ENCODE measurements at regions not wholly inside any gene's neighbourhood (a gene's known extent, or its start where the extent isn't known, plus 50 kb on each side); places are given as distances from the start of the nearest gene placed in this dataset.

DNA sequence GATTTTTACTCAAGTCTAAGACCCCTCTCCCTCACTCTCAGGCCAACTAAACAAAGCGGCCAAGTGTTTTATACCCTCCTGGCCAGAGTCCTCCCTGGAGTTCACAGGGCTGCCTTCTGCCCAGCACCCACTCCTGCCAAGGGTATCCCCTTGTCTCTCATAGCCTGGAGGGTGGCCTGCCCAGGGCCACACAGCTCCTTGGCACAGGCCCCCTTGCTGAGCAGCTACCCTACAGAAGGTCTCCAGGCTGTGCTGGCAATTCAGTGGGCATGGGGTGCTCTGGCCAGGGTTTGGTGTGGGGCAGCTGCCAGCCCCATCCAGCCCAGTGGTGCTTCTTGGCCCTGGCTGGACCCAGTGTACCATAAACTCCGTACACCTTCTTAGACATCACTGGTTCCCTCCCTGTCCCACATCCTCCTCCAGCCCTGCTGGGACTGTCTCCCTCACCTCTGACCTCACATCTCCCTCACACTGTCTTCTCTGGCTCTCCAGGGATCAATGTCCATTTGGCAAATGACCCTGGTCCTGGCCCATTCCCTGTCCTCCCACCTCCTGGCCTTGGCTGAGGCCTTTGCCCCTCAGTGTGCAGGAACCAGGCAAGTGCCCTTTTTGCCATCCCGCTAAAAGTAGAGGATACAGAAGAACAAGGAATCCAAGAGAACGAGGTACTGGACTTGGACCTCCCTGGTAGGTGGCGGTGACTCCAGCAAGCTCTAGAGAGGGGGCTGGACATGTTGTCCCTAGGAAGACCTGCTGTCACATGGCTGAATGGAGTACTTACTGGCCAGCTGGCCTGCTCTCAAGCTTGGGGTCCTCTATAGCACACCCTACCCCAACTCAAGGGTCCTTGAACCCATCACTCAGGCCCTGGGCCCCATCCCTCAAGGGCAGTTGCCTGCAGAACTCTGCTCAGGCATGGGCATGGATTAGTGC, 50.0 kb upstream of the TRPM1 start:
- no peak for DNase-seq

DNA sequence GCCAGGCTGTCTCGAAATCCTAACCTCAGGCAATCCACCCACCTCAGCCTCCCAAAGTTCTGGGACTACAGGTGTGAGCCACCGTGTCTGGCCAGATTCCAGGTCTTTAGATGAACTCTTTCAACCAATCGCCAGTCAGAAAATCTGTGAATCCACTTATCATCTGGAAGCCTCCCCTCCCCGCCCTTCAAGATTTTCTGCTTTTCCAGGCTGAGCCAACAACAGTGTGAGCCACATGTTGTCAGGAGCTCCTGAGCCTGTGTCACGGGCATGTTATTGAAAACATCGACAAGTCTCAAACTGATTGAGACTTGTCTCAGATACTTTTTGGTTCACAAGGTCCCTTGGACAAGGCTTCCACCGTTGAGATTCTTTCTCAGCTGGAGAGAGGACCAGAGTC, 52.0 kb upstream of the TRPM1 start:
- no peak for DNase-seq

DNA sequence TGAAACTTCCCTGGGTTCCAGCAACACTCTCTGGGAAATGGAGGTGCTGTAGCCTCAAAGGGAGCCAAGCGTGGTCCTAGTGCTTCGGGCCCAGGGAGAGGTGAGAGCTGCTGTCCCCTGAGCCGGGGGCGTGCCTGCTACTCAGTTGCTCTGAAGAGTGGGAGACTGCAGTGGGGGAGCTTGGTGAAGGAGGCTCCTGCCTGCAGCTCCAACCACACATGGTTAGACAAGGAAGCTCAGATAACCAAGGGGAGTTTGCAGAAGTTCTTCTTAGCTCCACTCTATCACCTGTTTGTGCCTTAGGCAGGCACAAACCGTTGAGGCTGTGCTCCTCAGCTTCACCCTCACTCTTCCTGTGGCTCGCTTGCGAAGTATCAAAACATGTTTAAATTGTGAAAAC, 53.6 kb upstream of the TRPM1 start:
- DNase-seq: no peak

DNA sequence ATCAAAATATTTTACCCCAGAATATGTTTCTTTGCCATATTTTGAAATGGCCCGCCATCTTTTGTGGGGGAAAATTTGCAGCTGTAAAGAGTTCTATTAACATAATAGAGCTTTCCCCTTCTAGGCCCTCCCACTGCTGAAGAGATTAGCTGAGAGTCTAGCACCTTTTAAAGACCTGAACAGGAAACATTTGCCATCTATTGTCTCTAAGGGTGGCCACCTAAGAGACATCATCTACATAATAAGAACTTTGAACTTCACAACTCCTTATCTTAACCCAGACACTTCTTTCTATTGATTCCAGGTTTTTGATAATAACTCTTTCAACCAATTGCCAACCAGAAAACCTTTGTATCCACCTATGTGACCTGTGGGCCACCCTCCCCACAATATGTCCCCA, 54.7 kb upstream of the TRPM1 start:
- no peak for DNase-seq

DNA sequence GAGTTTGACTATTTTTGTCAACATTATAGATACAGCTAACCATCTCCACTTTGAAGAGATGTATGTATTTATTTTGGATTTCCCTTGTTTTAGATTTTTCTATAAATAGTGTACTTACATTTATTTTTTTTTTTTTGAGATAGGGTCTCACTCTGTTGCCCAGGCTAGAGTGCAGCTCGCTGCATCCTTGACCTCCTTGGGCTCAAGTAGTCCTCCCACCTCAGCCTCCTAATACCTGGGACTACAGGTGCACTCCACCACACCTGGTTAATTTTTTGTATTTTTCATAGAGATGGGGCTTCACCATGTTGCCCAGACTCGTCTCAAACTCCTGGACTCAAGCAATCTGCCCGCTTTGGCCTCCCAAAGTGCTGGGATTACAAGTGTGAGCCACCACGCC, 55.3 kb upstream of the TRPM1 start:
- no peak for DNase-seq

DNA sequence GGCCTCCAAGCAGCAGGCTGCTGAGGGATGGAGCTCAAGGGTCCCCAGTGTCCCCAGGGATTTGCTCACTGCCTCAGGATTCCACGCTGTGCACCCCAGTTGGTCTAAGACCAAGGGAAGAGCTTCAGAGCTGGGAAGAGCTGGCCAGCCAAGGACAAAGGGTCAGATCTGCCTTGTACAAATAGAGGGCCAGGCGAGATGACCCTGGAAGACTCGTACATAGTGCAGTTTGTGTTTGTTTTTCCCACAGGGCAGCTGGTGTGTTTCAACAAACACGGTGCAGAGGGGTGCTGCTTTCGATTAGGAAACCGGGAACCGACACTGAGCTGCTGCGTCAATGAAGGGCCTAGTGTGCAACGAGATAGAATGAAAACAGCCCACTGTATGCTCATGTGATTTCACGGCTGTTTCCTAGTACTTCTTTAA, 56.1 kb upstream of the TRPM1 start:
- DNase-seq: no peak

DNA sequence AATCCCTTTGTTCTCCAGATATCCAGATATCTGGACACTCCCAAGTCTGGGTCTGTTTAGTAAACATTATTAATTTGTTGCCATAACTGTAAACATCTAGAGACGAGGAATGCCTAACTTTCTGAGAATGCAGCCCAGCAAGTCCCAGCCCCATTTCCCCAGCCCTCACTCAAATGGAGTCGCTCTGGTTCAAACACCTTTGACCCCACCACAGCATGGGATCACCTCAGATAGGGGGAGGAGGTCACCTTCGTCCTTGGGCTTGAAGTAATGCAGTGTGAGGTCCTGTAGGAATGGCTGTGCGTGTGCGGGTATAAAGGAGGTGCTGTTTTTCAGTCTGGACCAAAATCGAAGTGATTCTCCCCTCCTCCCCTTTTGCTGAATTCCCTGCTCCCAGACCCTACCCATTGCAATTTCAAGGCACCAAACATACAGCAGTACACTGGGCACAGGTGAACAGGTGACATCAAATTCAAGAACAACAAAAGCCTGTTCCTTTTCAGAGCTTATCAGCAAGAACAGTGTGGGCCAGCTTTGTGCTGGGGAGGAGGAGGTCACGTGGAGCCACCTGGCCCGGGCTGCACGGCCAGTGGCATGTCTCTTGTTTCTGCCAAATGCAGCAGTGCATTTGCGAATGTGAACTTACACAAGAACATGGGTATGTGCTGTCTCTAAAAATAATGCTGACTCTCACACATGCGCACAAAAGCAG, 57.5 kb upstream of the TRPM1 start:
- no peak for DNase-seq

DNA sequence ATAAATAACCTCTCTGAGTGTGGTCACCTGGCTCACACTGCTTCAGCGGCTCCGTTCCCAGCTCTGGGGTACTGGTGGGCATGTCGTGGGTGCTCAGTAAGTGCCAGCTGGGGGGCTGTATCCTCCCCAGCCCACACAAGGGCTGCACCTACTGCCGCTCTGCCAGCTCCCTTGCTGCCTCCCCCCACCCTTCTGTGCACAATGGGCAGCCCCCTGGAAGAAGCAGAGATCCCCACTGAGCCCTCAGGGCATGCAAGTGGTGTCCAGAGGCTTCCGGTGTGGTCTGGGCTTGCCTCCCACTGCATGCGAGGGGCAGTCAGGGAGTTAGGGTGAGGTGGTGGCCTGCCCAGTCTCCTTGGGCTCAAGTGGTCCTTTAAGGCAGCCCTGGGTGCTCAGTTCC, 58.3 kb upstream of the TRPM1 start:
- no peak for DNase-seq

DNA sequence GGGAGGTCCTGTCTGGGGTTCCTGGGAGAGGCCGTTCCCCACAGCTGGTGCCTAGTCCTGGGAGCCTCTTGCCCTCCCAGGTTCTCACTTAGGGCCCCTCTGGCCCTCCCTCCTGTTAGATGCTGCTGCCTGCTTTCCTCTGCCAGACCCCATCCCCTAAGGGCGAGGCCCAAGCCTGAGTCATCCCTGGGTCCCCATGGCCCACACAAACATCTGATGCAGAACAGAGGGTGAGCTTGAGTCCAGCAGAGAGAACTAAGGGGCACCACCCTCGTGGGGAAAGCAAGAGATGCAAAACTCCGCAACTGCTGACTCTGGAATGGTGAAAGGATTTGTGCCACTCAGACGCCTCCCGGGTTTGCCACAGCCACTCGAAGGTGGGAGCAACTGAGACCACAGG, 58.8 kb upstream of the TRPM1 start:
- DNase-seq: no peak

DNA sequence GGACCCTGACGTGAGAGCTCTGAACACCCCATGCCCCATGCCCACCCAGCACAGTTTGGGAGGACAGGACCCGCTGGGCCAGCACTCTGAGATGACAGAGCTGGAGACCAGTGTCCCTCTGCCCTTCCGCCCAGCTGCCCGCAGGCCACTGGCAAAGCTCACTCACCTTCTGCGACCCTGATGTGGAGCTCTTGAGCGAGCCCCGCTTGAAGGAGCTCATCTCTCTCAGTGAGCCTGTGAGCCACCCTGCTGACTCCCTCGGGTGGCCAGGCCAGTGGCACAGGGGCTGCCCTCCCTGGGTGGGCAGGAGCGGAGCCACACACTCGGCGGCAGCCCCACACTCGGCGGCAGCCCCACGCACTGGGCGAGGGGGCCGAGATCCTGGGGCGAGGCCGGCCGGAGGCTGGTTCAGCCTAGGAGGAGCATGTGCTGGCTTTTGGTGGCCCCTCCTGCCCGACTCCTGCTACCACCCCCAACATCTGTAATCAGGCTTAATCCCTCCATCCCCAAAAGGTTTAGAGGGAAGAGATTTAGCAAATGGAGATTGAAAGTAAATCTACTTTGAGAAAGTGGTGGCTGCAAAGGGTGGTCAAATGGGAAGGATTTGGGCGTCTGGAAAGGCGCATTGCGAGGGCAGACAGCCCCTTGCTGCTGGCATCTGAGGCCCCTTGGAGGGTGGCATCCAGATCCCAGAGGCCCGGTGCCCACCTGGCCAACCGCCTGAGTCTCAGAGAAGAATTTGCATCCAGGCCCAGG, 59.4 kb upstream of the TRPM1 start:
- no peak for DNase-seq

DNA sequence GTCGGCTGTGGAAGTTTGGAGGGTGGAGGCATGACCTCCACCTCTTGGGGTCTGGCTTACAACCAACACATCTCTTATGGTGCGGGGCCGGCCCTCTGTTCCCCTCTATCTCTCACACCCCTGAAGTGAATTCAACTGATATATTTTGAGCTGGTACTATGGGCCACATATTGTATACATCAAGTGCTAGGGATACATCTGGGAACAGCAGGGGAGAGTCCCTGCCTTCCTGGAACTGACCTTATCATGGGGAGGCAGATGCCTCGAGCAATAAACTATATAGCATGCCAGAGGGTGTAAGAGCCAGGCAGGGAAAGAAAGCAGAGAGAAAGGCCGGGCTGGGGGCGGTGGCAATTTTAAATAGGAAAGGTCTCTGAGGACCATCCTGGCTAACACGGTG, 60.4 kb upstream of the TRPM1 start:
- no peak for DNase-seq

DNA sequence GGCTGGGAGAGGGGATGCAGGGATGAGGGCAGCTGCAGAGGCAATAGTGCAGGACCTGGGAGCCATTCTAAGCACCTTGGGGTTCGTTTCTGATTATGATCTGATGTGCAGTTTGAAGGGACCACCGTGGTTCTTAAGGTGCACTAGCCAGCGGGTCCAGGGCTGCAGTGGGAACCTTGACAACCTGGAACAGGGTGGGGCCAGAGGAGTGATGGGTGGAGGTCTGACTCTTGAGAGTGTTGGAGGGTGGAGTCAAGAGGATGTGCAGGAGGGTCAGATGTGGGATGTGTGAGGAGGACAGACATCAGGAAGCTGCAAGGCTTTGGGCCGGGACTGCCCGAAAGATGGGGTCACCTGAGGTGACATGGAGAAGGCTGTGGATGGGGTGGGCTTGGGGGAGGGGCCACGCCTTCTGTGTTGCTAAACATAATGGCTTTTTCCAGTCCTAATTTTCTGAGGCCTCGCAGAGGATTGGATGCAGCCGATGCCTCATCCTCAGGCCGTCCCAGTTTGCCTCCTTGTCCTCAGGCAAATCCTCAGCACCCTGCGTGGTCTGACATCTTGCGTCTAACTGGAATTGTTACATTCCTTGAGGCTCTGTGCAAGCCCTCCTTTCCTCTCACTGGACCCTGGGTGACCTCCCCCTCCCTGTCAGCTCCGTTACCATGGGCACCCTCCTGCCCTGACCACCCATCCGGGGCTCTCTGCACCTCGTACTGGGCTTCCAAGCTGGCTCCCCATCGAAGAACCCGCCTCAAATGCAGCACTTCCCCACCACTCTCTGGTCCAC, 61.4 kb upstream of the TRPM1 start:
- DNase-seq: no peak

DNA sequence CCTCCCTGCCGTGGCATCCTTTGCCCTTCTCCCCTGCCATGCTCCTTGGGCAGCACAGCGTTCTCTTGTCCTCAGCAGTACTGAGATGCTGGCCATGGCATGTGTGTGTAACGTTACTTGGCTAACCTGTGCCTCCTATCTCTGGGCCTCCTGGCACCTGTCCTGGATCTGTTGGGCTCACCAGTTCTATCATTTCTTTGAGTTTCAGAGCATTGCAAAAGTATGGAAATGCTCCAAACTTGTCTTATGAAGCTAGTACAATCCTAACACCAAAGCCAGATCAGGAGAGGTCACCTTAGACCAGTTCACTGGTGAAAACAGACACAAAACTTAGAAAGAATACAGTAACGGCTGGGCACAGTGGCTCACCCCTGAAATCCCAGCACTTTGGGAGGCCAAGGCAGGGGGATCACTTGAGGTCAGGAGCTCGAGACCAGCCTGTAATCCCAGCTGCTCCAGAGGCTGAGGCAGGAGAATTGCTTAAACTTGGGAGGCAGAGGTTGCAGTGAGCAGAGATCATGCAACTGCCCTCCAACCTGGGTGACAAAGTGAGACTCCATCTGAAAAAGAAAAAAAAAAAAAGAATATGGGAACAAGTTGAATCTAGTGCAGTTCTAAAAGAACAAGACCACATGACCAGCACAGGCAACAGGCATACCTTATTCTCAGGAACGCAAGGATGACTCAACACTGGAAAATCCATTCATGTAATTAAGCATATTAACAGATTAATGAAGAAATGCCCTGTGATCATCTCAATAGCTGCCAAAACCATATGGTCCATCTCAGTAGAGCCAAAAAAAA, 62.4 kb upstream of the TRPM1 start:
- no peak for DNase-seq

DNA sequence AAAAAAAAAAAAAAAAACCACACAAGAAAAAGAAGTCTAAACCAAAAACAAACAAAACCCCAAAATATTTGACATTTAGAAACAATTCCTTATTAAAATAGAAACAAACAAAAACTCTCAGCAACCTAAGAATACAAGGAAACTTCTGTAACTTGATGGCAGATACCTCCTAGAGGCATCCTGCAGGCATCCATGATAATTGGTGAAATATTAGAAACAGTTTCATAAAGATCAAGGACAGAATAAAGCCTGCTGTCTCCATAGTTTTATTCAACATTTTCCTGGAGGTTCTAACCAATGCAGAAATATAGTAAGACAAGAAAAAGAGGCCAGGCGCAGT, 63.0 kb upstream of the TRPM1 start:
- no peak for DNase-seq

DNA sequence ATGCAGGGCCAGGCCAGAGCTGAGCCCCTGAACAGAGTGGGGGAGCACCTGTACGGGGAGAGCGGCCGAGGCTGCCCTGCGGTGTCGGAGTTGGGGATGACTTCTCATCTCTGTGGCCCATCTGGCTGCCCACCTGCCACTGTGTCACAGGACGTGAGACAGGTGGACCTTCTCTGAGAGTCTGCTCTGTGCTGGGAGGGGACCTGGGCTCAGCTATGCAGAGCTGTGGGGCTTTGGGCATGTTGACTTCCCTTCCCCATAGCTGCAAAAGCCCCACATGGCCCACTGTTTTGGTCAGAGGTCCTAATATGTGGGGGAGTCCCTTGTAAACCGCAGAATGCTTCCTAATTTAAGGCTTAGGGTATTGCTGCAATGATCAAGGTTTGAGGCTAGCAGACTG, 68.0 kb upstream of the TRPM1 start:
- DNase-seq: no peak

DNA sequence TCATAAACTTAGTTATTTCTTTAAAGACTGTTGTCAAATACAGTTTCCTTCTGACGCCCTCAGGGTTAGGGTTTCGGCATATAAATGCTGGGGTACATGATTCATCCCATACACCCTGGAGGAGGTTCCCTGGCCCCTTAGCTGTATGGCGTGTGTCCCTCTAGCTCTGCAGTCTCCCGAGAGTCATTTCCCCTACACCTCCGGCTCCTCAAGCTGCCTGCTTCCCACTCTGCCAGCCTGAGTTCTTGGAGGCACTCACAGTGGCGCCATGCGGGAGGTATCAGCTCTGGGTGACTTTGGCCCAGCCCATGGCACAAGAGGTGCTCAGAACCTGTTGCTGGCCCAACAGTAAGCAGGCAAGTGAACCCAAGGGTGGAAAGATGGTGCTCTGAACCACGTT, 70.2 kb upstream of the TRPM1 start:
- no peak for DNase-seq

DNA sequence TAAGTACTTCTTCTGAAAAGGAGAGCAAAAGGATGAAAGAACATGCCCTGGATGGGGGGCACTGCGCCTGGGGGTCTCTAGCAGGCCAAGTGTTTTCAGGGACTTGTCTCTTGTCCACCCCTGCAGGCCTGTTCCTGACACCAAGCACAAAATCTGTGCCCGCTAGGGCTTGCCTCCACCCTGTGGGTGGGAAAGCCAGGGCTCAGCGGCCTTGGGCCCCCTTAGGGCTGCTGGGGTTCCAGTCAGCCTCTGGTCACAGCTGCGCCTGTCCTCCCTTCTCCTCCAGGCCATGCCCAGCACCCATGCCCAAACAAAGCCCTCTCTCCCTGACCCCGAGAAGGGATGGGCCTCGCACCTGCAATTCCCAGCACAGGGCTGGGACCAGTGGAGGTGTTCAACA, 71.1 kb upstream of the TRPM1 start:
- DNase-seq: no peak

DNA sequence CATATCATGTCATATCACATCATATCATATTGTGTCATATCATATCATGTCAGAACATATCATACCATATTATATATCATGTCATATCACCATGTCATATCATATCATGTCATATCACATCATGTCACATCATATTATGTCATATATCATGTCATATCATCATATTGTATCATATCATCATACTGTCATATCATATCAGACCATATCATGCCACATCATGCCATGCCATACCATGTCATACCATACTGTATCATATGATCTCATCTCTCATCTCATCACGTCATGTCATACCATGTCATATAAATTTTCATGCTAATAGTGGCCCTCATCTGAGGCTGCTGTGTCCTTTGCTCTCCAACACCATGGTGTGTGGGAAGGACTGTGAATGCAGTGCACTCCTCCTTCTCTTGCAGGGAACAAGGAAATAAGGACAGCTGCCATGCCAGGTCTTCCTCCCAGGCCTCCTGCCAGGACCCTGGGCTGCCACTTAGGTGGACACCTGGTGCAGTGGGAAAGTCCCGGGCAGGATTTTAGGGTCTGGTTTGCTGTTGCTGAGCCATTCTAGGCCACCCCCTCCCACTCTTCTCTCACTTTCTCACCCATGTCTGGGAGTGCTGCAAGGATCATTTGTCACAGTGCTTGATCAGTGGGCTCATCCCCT, 72.4 kb upstream of the TRPM1 start:
- DNase-seq: no peak

DNA sequence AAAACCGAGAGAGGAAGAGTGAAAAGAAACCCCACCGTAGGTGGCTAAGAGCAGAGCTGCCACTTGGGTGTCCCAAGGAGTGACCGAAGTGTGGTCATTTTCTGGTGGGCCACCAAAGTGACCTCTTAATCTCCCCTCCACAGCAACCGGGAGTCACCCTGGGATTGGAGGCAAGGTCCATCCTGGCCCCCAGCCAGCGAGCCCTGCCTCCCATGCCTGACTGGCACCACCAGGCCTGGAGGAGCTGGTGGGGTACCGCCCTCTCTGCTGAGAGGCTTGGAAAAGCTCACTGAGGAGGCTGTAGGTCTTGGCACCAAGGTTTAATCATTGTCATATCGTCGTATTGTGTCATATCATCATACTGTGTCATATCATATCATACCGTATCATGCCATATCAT, 74.0 kb upstream of the TRPM1 start:
- DNase-seq: no peak

DNA sequence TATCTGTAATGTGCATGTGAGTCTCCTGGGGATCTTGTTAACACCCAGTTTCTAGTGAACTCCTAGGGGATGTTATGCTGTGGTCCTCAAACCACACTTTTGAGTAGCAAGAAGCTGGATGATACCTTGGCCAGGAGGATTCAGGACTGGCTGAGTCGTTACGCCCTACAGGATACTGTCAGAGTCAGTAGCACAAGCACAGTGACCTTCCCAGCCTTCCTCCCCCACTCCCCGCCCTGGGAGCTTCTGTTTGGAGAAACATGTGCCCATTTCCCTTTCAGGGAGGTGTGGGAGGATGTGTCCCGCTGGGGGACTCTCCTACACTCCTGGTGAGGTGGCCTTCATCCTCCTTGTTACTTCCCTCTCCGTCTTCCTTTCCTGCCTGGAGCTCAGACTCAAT, 76.4 kb upstream of the TRPM1 start:
- DNase-seq: no peak

DNA sequence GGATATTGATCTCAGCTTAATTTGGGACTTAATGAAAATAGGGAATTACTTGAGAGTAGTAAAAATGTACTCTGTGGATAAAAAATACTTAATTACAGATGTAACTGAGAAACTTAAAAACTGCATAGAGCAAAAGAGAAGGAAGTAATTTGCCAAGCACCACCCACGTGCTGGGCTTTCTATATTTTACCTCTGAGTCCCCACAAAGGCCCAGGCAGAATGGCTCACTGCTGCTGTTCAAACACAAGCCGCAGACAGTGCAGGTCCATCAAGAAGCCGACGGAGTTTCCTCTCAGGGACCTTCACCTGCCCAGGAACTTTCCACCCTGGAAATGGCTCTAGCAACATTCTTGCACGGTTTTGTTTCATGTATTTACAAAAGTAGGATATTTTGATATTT, 77.2 kb upstream of the TRPM1 start:
- no peak for DNase-seq

DNA sequence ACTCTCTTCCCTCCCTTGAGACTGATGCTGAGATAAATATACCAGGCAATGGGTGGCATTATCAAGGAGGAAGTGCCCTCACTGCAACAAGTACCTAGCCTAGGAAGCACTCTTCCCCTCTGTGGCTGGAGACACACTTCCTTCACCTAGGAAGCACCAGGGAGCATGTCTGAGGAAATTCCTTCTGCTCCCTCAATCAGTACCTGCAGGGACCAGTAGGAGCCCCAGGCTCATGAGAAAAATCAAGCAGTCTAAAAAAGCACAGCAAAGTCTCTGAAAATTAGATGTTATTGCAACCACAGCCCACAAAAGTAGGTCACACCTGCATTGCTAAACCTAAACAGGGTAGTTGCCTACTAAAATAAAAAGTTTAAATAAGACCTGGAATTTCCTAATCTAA, 78.2 kb upstream of the TRPM1 start:
- no peak for DNase-seq

Data from NCI-H526 treated with DMSO at 0.1 percent for 48 hours (cell line).